NCI-H2107 treated with DMSO at 0.1 percent for 48 hours (cell line): ENCODE measurements at regions not wholly inside any gene's neighbourhood (a gene's known extent, or its start where the extent isn't known, plus 50 kb on each side); places are given as distances from the start of the nearest gene placed in this dataset.

Experiments
- DNase-seq: peaks from one replicate; lab custom pipeline; 2025; ENCODE audit not compliant: unreplicated experiment; lab: John Stamatoyannopoulos, UW

DNA sequence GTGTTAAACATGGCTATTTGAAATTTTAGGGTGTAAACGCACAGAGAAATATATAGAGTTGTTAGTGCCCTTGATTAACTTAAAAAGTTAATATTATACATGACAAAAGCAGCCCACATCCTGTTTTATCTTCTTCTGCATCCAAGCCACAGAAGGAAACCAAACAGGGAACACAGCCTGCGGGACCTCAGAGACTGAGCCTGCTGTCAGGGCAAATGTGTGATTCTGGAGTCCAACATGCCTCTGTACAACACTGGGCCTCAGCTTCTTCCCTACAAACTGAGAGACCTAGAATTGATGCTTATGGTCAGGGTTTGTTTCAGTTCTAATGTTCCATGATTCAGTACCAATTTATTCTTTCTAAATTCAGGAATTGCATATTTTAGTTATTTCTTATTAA lies 404.7 kb downstream of the FBXO15 start:
- no peak for DNase-seq

DNA sequence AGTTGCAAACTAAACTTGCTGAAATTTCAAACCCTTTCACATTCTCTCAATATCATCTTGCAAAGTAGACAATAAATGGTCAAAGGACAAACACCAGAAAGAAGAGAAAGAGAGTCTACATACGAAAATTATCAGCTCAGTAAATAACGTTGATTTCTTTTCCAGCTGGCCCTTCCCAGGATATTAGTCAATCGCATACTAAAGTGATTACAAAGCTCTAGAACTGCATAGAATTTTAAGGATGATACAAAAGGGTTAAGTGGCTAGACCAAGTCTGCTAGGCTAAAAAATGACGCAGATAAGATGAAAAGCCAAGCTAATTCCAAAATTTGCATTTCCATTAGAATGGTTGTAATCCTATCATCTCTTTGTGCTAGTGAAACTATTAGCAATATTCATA lies 405.7 kb downstream of the FBXO15 start:
- DNase-seq: no peak

DNA sequence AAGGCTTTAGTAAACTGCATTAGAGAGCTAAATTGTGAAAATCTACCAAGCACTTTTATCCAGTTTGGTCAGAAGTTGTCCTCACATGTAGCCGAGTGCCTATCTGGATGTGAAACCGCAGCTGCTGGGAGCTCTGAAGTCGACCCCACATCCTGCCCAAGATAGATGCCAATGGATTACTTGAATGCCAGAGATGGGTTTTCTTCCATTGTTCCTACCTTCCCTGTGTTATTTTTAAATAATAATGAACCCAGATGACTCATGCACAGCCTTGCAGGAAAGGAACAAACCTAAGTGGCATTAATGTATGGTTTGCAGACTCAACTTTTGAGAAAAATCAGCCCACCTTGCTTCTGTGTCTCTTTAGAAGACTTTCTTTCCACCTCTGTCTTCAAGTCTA lies 408.5 kb downstream of the FBXO15 start:
- no peak for DNase-seq

GRCh38 chr18:73737990-73738389 lies 409.6 kb downstream of the FBXO15 start:
- DNase-seq: no peak

DNA sequence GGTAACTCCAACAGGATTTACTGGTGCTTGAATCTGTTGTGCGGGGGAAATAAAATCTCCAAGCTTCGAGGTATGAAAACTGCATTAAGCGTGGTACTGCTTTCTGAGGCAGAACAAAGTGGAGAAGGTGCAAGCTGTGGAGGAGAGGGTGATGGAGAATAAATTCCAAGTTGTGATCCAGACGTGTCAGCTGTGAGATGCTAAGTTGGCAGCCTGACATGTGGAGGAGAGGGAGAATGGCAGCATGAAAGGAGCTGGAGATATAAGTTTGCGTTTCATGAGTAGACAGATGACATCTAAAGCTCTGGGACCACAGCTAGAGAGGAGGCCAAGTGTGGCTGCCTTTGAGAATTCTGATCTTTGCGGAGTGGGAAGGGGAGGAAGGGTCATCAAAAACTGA lies 411.8 kb downstream of the FBXO15 start:
- no peak for DNase-seq

DNA sequence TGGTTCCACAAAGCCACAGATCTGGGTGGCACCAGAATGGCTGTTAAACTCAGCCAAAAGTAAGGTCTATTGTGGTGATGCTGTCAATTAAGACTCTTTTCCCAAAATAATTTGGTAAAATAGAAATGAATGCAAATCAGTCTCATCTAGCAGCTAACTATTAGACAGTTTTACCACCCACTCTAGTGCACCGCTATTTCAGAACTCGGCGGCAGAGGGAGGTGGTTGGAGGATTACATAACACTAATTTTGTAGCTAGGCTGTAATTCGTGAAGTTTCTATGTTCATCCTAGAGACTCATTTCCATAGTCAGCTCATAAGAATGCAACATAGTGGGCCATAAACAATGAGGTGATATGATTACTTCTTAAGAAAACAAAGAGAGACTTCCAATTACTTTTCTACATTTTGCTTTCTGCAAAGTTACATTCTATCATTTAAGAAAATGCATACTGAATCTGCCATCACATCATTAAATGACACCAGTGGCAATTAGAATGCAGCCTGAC lies 413.8 kb downstream of the FBXO15 start:
- no peak for DNase-seq

GRCh38 chr18:73733376-73733775 lies 414.3 kb downstream of the FBXO15 start:
- no peak for DNase-seq

- no peak for DNase-seq
These were observed 419.0 kb downstream of the FBXO15 start for GRCh38 chr18:73728657-73729056.

- no peak for DNase-seq
These were observed 422.7 kb downstream of the FBXO15 start for GRCh38 chr18:73724958-73725357.

DNA sequence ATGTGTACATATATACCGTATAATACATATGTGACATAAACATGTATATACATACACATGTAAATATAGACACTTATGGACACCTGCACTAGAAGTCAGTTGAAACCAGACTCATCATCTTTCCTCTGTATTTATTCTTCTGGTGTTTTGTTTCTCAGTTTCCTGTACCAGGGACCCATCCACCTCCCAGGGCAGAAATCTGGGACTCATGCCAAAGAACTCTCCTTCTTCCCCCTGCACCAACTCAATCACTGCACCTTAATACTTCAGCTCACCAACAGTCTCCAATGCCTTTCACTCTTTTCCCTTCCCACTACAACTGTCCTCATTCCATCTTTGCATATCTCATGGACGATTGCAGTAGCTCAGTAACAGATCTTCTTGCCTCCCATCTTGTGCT lies 428.0 kb downstream of the FBXO15 start:
- no peak for DNase-seq

DNA sequence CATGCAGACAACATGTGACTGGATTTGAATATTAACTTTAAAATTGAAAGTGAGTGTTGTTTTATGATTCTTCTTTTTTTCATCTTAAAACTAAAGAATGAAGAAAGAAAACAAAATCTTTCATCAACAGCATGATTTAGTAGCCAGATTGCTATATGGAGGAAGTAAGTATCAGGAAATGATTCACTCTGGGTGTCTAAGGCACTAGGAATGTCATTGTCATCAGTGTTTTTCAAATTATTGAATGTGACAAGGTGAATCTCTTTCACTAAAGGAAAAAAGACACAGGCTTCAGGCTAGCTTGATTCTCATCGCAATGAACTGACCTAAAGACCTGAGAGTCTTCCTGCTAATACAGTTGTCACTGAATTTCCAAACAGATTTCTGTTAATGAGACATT lies 430.1 kb downstream of the FBXO15 start:
- DNase-seq: no peak

GRCh38 chr18:73715210-73715670 lies 432.4 kb downstream of the FBXO15 start:
- DNase-seq: no peak

DNA sequence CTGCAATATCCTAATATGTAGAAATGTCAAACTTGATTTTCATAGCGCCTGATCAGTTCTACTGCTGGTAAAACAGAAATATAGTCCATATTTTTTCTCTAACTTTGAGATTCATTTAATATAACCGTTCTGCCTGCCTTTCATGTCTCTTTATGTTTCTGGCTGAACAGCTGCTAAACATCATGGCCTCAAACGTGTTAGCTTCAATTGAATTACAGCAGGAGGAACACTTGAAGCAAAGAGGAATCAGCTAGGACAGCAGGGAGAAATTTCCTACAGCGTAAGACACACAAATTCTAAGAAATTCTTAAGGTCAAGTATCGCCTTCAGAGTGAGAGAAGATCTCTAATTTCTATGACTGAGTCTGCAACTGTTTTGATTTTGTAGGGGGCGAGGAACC lies 433.2 kb downstream of the FBXO15 start:
- DNase-seq: no peak

GRCh38 chr18:73711256-73711655 lies 436.4 kb downstream of the FBXO15 start:
- DNase-seq: no peak

- DNase-seq: no peak
These were observed 439.0 kb downstream of the FBXO15 start for GRCh38 chr18:73708591-73708990.

GRCh38 chr18:73707035-73707434 lies 440.6 kb downstream of the FBXO15 start:
- DNase-seq: no peak

DNA sequence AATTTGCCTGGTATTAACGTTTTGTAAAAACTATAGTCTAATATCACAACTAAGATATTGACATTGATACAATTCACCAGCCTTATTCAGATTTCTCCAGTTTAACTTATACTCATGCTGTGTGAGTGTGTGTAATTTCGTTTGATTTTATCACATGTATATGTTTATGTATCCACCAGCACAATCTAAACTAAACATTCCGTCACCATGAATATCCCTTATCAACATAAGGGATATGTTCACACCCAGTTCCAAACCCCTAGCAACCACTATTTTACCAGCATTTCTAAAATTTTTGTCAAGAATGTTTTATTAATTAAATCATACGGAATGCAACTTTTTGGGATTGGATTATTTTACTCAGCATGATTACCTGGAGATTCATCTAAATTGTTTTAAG lies 450.3 kb downstream of the FBXO15 start:
- DNase-seq: no peak

GRCh38 chr18:73696698-73697097 lies 450.9 kb downstream of the FBXO15 start:
- no peak for DNase-seq

GRCh38 chr18:73696171-73696570 lies 451.5 kb downstream of the FBXO15 start:
- no peak for DNase-seq

DNA sequence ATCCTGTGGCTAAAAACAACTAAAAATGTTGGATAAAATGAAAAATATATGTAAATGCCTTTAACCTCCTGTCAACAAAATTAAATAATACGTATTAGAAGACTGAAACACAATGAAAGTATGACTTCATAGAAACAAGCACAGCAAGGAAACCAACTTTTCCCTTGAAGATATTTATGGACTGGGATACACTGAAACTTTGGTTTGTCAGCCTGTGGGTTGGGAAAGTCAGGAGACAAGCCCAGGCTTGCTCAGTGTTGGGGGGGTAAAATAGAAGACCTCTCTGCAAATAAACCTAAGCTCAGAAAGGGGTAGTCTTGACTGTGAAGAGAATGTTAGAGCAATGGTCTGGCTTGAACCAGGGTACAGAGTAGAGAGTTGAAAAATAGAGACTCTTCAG lies 454.5 kb downstream of the FBXO15 start:
- DNase-seq: no peak

DNA sequence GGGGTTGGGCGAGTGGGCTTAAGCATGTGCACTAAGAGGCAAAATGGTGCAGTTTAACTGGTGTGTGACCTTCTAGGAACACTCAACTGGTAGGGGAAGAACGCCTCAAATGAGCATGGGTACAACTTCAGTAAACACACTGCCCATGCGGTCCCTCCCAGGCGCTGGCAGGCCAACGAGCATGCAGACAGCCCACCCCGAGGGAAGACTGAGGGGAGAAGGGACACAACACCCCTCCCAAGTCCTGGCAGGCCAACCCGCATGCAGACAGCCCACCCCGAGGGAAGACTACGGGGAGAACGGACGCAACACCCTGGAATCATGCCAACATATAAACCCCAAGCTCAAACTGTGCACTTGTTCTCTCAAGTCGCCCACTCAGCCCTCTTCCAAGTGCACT lies 456.0 kb downstream of the FBXO15 start:
- no peak for DNase-seq

DNA sequence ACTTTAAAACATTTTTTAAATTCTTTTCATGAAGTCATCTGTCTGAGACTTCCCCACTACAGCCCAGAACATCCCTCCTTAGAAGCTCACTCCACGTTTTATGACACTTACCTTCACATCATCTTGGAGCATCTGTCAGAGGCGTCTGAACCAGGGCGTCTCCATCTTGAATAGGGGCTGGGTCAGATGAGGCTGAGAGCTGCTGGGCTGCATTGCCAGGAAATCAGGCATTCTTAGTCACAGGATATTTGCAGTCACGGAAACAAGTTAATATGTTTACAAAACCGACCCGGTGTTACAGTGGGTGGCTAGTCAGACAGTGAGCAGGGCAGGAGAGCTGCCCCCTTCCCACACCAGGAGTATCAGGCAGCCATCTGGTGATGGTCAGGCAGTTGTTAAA lies 456.5 kb downstream of the FBXO15 start:
- DNase-seq: no peak

DNA sequence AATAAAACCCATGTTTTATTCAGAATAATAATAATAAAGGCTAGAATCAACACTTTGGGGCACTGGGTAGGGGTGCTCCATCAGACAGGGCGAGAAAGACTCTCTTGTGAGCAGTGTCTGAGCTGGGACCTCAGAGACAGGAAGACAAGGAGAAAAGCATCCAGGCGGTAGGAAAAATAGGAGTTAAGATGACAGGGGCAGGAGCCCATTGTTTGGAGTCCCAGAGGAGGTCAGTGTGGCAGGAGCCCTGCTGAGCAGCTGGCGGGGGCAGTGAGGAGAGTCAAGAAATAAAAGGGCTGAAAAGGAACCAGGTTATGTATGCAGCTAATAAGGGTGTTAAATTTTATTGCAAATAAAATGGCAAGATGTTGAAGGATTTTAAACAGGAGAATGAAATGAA lies 457.4 kb downstream of the FBXO15 start:
- DNase-seq: no peak
